Activated CD8-positive, alpha-beta memory T cell treated with anti-CD3 and anti-CD28 coated beads, Interleukin-2, amount 10 ng/mL, durations not matched to agents 7 days and 5 days (primary cell): ENCODE measurements at regions not wholly inside any gene's neighbourhood (a gene's known extent, or its start where the extent isn't known, plus 50 kb on each side); places are given as distances from the start of the nearest gene placed in this dataset.

Experiments used
- ATAC-seq: fragments of 150-1000 bp; cut with Tn5 transposase; one replicate; pipeline ENCODE4 v1.10.0; 2021; ENCODE audit warnings: moderate library complexity
- CTCF ChIA-PET: fragments of 350-600 bp; sonication (Branson Sonifier 250); formaldehyde crosslinking; loops from one replicate; lab custom pipeline; 2021; ENCODE audit warnings: antibody characterized with exemption; lab: Charles Lee
- DNase-seq: peaks from one replicate; pipeline ENCODE4 v3.0.0-alpha.2; 2020
- H3K27ac Mint-ChIP-seq: one replicate; pipeline ENCODE4 v1.8.0; 2021; ENCODE audit warnings: mild to moderate bottlenecking, mixed read lengths
- H3K27me3 Mint-ChIP-seq: one replicate; pipeline ENCODE4 v1.8.0; 2021; ENCODE audit warnings: mixed read lengths
- H3K36me3 Mint-ChIP-seq: one replicate; pipeline ENCODE4 v1.8.0; 2021; ENCODE audit warnings: mild to moderate bottlenecking, mixed read lengths
- H3K4me1 Mint-ChIP-seq: one replicate; pipeline ENCODE4 v1.8.0; 2021; ENCODE audit warnings: mixed read lengths
- H3K4me3 Mint-ChIP-seq: one replicate; pipeline ENCODE4 v1.8.0; 2021; ENCODE audit warnings: mild to moderate bottlenecking, moderate library complexity, mixed read lengths
- H3K9me3 Mint-ChIP-seq: one replicate; pipeline ENCODE4 v1.8.0; 2022; ENCODE audit warnings: low read depth, mixed read lengths

DNA sequence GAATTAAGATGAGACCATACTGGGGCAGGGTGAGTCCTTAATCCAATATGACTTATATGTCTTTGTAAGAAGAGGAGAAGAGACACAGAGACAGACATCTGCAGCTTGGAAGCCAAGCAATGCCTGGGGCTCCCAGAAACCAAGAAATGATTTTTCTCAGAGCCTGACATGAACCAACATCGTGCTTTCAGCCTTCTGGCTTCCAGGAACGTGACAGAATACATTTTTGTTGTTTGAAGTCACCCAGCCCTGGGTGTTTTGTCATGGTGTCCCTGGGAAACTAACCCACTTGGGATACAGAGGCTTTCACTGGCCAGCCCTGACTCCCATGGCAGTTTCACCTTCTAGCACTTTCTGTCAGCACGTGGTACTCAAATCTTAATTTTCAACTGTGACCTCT, 95.3 kb upstream of the SLC10A2 start:
- no peaks in the 10 kb centered on the region for H3K4me1 Mint-ChIP-seq
- no peaks in the 10 kb centered on the region for H3K27me3 Mint-ChIP-seq
- no peak overlapping the region for H3K27ac Mint-ChIP-seq
- no peak for DNase-seq
- H3K9me3 Mint-ChIP-seq = no peaks in the 10 kb centered on the region
- ATAC-seq = no peak
- no peak overlapping the region for H3K4me3 Mint-ChIP-seq
- CTCF ChIA-PET = no interaction called here
- no peaks in the 10 kb centered on the region for H3K36me3 Mint-ChIP-seq

DNA sequence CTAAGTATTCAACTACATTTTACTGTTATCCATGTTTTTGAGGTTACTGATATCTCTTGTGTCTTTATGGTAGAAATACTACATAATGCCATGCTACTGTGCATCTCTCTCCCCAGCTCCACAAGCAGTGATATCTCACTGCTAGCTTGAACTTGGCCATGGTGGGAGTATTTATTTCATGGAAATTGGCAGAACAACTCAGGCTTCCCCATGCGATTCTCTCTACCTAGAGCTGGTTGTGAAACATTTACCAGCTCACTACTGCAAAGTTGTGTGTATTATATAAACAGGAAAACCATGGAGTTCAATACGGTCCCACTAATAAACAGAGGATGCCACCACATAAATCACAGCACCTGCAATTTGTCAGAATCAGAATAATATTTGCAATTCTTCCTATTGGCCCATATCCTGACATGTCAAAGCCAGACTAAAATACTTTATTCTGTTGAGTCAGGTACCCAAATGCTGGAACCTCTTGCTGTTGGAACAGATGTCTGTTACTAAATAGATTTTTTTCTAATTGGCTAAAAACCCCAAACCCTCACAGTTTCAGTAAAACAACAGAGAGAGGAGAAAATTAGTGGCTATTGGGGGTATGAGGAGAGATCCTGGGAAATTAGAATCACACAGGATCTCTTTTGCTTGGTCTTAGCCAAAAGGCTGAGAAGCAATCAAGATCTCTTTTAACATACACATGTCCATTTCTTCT, 91.4 kb upstream of the SLC10A2 start:
- DNase-seq = no peak
- Mint-ChIP-seq H3K4me3 (no peak overlapping the region), H3K4me1 (no peaks in the 10 kb centered on the region), H3K36me3 (no peaks in the 10 kb centered on the region), H3K9me3 (no peaks in the 10 kb centered on the region), H3K27me3 (no peaks in the 10 kb centered on the region), H3K27ac (no peak overlapping the region)
- ATAC-seq = no peak
- CTCF ChIA-PET = no interaction called here

DNA sequence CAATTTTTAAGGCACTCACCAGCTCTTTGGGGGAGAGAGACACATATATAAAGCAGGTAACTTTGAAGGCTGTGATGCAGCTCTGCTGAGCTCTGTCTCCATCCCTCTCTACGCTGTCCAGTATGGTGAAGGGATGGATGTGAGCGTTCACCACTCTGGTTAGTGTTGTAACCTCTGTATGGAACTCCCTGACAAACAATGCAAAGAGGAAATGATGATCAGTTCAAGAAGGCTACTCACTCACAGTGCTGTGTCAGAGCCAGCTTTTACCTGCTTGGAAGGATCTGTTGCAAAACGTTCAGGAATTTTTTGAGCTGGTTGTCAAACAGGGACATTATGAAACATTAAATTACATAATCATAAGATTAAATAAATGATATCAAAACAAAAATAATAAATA, 90.8 kb upstream of the SLC10A2 start:
- Mint-ChIP-seq H3K27me3 (no peaks in the 10 kb centered on the region), H3K4me1 (no peaks in the 10 kb centered on the region), H3K4me3 (no peak overlapping the region), H3K36me3 (no peaks in the 10 kb centered on the region), H3K27ac (no peak overlapping the region), H3K9me3 (no peaks in the 10 kb centered on the region)
- DNase-seq (no peak), ATAC-seq (no peak)
- CTCF ChIA-PET = no interaction called here

DNA sequence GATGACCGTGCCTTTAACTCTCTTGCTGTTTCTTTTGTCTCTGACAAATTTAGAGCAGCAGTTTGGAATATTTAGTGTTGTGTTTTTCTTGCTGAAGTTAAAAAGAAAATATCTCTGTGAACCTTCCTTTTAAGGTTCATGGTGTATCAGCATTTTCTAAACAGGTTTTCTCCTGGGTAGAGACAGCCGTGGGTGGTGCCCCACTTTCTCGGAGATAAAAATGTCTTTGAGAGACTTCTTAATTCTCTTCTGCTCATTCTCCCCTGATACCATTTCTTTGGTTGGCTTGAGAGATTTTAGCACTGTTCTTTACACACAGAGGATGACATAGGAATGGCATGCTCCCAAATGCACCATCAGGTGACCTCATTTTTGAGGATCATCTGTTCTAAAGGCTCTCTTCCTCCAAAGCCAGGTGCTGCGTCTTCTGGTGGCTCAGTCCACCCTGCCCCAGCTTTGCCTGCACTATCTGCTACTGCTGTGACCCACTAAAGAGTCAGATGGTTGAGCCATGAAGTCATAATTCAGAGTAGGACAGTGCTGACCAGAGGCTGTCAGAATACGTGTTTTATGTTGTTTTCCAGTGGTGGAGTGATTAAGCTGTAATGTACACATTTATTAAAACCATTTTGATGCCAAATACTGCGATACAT, 90.3 kb upstream of the SLC10A2 start:
- H3K4me1 Mint-ChIP-seq = no peaks in the 10 kb centered on the region
- CTCF ChIA-PET = no interaction called here
- no peaks in the 10 kb centered on the region for H3K36me3 Mint-ChIP-seq
- no peak overlapping the region for H3K27ac Mint-ChIP-seq
- no peak overlapping the region for H3K4me3 Mint-ChIP-seq
- no peak for ATAC-seq
- H3K27me3 Mint-ChIP-seq = no peaks in the 10 kb centered on the region
- no peaks in the 10 kb centered on the region for H3K9me3 Mint-ChIP-seq
- DNase-seq = no peak

DNA sequence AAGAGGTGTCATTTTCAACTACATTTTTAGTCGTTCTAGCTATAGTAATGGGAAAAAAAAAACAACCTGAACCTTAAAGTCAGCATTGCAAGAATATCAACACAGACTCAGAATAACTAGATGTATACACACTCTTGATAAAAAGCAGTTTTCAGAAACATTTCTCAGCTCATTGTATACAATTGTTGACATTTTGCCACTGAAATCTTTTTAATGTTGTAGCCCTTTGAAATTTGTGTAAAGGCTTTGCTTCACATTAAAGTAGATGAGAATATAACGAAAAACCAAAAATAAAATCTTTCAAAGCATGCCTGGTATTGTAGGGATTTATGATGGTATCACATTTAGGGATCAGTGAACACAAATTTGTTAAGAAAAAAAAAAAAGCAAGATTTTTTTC, 87.2 kb upstream of the SLC10A2 start:
- Mint-ChIP-seq H3K4me3 (no peak overlapping the region), H3K27me3 (no peaks in the 10 kb centered on the region), H3K27ac (no peak overlapping the region), H3K9me3 (no peaks in the 10 kb centered on the region), H3K36me3 (no peaks in the 10 kb centered on the region), H3K4me1 (no peaks in the 10 kb centered on the region)
- no peak for ATAC-seq
- CTCF ChIA-PET = no interaction called here
- no peak for DNase-seq

DNA sequence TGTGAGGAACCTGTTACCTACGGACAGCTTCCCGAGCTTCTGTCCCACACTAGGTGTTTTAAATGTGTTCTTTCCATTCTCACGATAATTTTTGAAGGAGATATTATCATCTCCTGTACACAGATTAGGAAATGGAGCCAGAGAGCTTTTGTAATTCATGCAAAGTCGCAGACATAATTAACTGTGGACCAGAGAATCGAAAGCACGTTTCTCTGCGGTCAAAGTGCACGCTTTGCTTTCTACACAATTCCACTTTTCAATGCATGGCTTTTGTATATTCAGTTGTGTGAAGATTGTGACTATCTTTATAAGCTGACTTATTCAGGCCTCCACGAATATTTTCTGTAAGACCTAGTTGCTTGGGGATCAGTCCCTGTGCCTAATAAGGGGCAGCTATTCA, 81.7 kb upstream of the SLC10A2 start:
- H3K9me3 Mint-ChIP-seq = no peaks in the 10 kb centered on the region
- CTCF ChIA-PET = no interaction called here
- no peaks in the 10 kb centered on the region for H3K4me1 Mint-ChIP-seq

DNA sequence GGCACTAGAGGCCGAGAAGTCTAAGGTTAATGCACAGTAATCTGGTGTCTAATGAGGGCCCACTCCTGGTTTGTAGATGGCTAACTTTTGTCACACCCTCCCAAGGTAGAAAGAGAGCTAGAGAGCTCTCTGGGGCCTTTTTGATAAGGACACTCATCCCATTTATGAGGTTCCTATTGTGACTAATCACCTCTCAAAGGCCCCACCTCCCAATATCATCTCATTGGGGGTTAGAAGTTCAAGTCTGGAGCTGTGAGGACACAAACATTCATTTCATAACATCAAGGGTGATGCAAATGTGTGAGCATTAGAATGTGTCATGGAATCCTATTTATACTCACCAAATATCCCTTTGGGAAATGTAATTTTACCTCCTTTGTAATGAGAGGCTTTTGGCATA, 79.2 kb upstream of the SLC10A2 start:
- H3K9me3 Mint-ChIP-seq = no peaks in the 10 kb centered on the region
- ATAC-seq (no peak), DNase-seq (no peak)
- no peaks in the 10 kb centered on the region for H3K4me1 Mint-ChIP-seq
- H3K36me3 Mint-ChIP-seq = no peaks in the 10 kb centered on the region
- CTCF ChIA-PET = no interaction called here
- no peak overlapping the region for H3K4me3 Mint-ChIP-seq
- H3K27me3 Mint-ChIP-seq = no peaks in the 10 kb centered on the region
- no peak overlapping the region for H3K27ac Mint-ChIP-seq

More for the DNA sequence above, 81.7 kb upstream of the SLC10A2 start:
- no peak for DNase-seq
- Mint-ChIP-seq H3K27me3 (no peaks in the 10 kb centered on the region), H3K4me3 (no peak overlapping the region), H3K36me3 (no peaks in the 10 kb centered on the region), H3K27ac (no peak overlapping the region)
- ATAC-seq = no peak

DNA sequence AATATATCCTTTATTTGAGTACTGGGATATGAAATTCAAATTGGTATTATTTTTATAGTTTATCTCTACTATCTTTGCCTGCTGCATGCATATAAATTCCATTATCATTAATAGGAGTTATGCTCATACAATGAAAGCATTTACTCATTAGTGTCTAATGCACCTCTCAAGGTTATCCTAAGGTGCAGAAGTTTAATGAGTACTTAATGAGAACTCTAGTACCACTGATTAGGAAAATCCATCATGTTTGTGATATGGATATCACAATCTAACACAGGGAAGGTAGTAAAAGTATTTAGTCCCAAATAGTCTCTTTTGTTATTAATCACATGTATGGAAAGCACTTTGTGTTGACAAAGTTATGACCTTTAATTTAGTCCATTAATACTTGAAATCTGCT, 77.2 kb upstream of the SLC10A2 start:
- H3K36me3 Mint-ChIP-seq = no peaks in the 10 kb centered on the region
- ATAC-seq (no peak), DNase-seq (no peak)
- H3K4me3 Mint-ChIP-seq = no peak overlapping the region
- H3K27ac Mint-ChIP-seq = no peak overlapping the region
- no peaks in the 10 kb centered on the region for H3K9me3 Mint-ChIP-seq
- H3K4me1 Mint-ChIP-seq = no peaks in the 10 kb centered on the region
- CTCF ChIA-PET = no interaction called here
- H3K27me3 Mint-ChIP-seq = no peaks in the 10 kb centered on the region

DNA sequence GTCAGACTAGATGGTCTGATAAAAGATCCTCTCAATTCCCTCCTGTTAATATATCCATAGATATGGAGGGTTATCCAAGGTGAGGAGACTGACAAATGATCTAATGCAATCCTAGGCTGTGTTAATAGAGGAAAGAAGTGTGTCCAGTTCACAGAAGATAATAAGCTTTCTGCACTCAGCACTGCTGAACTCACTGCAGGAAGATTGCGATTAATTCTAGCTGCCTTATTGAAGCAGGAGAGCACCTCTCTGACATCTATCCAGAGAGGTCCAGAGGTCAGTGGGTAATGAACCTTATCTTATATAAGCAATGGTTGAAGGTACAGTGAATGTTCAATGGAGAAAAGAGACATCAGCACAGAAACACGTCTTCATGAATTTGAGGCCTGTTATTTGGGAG, 75.9 kb upstream of the SLC10A2 start:
- CTCF ChIA-PET = no interaction called here
- no peak overlapping the region for H3K27ac Mint-ChIP-seq
- DNase-seq (no peak), ATAC-seq (no peak)
- no peaks in the 10 kb centered on the region for H3K27me3 Mint-ChIP-seq
- no peaks in the 10 kb centered on the region for H3K4me1 Mint-ChIP-seq
- H3K9me3 Mint-ChIP-seq = no peaks in the 10 kb centered on the region
- H3K36me3 Mint-ChIP-seq = no peaks in the 10 kb centered on the region
- H3K4me3 Mint-ChIP-seq = no peak overlapping the region

DNA sequence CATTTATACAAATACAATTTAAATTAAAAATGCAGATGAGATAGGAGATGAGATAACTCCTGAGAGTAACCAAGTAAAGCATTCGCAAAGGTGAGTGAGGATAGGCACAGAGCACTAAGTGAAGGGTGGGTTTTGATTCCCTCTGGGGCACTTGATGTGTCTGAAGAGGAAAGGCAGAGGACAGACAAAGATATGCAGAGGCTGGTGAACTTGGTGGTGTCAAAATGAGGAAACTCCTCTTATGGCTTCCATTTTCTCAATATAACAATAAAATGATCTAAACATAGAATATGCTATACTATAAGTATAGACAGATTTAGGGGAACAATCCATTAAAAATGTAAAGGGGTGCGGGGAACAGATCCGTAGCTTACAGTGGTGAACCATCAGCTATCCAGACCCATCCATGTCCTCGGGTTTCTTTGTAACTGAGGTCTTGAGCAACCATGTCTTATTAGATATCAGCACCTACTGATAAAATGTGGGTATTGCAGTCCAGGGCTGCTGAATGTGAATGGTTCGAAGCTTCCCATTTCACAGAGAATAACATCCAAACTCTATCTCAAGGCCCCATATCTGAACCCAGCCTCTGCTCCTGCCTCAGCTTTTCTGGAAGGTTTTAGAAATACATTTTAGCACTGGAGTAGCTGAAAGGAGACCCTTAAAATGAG, 73.9 kb upstream of the SLC10A2 start:
- no peaks in the 10 kb centered on the region for H3K36me3 Mint-ChIP-seq
- H3K4me1 Mint-ChIP-seq = no peaks in the 10 kb centered on the region
- no peak overlapping the region for H3K27ac Mint-ChIP-seq
- CTCF ChIA-PET = interaction anchor here (0.7 kb wide), 1 partner anchor 11 kb away, joined by 3 read pairs; no protein-coding TSS in a partner anchor
- ATAC-seq (no peak), DNase-seq (no peak)
- no peaks in the 10 kb centered on the region for H3K27me3 Mint-ChIP-seq
- H3K9me3 Mint-ChIP-seq = no peaks in the 10 kb centered on the region
- no peak overlapping the region for H3K4me3 Mint-ChIP-seq

DNA sequence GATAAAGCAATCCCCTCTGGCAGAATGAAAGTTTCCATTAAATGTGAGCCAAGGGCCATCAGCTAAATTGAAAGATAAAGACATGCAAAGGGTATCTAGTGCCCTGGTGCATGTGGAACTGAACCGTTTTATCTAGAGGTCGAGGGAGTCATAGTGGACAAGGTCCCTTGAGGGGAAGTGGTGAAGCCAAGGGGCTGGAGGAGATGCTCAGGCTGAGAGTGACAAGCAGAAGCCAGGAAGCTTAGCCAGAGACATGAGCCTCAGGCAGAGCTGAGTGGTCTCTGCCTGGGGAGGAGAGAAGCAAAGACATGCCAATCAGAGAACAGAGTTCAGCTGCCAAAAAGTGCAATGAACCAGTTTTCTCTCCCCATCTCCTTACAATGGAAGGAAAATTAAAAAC, 68.1 kb upstream of the SLC10A2 start:
- H3K9me3 Mint-ChIP-seq = no peaks in the 10 kb centered on the region
- H3K27me3 Mint-ChIP-seq = no peaks in the 10 kb centered on the region
- ATAC-seq = no peak
- H3K4me3 Mint-ChIP-seq = no peak overlapping the region
- H3K36me3 Mint-ChIP-seq = no peaks in the 10 kb centered on the region
- H3K27ac Mint-ChIP-seq = no peak overlapping the region
- DNase-seq = no peak
- CTCF ChIA-PET = no interaction called here
- no peaks in the 10 kb centered on the region for H3K4me1 Mint-ChIP-seq

DNA sequence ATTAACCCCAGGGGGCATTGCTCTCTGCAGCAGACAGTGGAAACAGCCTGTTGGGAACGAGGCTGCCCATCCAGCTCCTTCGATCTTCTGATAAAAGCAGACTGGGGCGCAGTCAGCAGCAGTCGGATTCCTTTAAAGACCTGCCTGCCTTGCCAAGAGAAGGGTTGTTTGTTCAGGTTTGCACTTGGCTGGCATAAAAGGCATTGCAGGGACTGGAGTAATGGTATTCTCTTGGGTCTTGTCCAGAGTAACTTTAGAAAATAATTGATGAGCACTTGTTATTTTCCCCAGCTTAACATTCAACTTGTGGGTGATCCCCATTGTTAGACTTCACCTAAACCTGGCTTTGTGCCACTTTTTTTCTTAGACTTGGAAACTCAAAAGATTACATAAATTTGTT, 67.3 kb upstream of the SLC10A2 start:
- no peaks in the 10 kb centered on the region for H3K9me3 Mint-ChIP-seq
- H3K27me3 Mint-ChIP-seq = no peaks in the 10 kb centered on the region
- no peak overlapping the region for H3K27ac Mint-ChIP-seq
- H3K4me3 Mint-ChIP-seq = no peak overlapping the region
- CTCF ChIA-PET = no interaction called here
- no peak for ATAC-seq
- H3K4me1 Mint-ChIP-seq = no peaks in the 10 kb centered on the region
- no peak for DNase-seq
- H3K36me3 Mint-ChIP-seq = no peaks in the 10 kb centered on the region

DNA sequence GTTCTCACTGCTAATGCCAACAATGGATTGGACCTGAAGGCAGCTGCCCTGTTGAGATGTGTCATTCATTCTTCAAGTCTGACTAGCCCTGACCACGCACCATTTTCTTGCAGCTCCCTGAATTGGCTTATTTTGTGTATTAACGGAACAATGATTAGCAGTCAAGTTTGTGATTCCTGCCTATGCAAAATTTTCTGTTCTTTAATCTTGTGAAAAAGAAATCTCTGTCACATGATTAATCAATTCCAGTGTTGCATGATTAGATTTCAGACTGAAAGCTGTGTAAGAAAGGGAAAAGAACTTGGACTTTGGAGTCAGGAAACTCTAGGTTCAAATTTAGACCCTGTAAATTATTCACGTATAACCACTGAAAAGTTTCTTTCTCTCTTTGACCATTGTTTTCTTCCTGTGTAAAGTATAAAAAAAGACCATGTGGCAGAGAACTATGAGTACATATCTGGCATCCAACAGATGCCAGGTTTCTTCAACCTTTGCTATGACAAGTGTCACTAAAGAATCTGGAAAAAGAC, 64.5 kb upstream of the SLC10A2 start:
- H3K36me3 Mint-ChIP-seq = no peaks in the 10 kb centered on the region
- H3K4me3 Mint-ChIP-seq = no peak overlapping the region
- no peaks in the 10 kb centered on the region for H3K9me3 Mint-ChIP-seq
- no peaks in the 10 kb centered on the region for H3K4me1 Mint-ChIP-seq
- DNase-seq = no peak
- no peak for ATAC-seq
- no peak overlapping the region for H3K27ac Mint-ChIP-seq
- no peaks in the 10 kb centered on the region for H3K27me3 Mint-ChIP-seq
- CTCF ChIA-PET = no interaction called here

DNA sequence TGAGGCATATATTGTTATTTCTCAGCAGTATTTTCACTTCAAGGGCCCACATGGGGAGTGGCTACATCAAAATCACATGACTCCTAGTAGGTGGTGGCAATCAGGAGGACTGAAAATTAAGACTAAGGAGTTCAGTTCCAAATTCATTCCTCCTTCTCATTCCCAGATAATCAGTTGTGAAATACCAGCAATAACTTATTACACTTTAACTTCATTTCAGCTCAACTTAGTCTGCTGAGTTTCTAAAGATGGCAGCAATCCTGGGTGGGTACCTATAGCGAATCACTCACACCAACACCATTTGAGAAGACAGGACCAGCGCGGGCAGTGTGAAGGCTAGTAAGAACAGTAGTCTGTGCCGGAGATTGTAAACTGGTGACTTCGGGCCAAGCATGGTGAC, 63.9 kb upstream of the SLC10A2 start:
- no peak overlapping the region for H3K27ac Mint-ChIP-seq
- DNase-seq = no peak
- H3K27me3 Mint-ChIP-seq = no peaks in the 10 kb centered on the region
- no peak overlapping the region for H3K4me3 Mint-ChIP-seq
- no peaks in the 10 kb centered on the region for H3K36me3 Mint-ChIP-seq
- no peaks in the 10 kb centered on the region for H3K9me3 Mint-ChIP-seq
- H3K4me1 Mint-ChIP-seq = no peaks in the 10 kb centered on the region
- no peak for ATAC-seq
- CTCF ChIA-PET = no interaction called here
